HG03457 (cell line): ENCODE measurements at regions not wholly inside any gene's neighbourhood (a gene's known extent, or its start where the extent isn't known, plus 50 kb on each side); places are given as distances from the start of the nearest gene placed in this dataset.

ENCODE experiments used
- ATAC-seq: cut with Tn5 transposase; IDR thresholded peaks from one replicate; pipeline ENCODE4 v1.9.1; 2021; ENCODE audit warnings: moderate number of reproducible peaks; ENCODE audit not compliant: unreplicated experiment

DNA sequence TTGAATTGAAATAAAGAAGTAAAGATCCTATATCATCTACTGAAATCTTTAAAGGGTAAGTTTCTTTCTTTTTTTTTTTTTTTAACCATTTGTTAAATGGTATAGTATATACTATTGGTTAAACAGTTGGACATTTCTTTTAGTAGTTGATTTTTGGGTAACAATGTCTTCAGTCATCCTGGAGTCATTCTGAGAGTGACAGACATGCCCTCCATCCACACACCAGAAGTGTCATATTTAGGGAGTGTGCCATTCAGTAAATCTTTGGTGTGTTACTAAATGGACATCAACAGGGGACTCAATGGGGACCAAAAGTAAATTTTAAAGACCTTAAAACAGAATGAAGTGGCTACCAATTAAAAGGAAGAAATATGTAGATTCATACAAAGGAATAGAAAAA, 50.8 kb upstream of the SLC39A10 start:
- no peak for ATAC-seq

DNA sequence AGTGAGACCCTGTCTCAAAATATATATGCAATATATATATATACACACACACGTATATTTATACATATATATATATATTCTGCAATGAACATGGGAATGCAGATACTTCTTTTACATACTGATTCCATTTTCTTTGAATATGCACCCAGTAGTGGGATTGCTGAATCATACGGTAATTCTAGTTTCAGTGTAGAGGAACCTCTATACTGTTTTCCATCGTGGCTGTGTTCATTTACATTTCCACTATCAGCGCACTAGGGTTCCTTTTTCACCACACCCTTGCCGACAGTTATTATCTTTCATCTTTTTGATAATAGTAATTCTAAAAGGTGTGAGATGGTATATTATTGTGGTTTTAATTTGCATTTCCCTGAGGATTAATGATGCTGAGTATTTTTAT, 52.3 kb upstream of the SLC39A10 start:
- no peak for ATAC-seq

DNA sequence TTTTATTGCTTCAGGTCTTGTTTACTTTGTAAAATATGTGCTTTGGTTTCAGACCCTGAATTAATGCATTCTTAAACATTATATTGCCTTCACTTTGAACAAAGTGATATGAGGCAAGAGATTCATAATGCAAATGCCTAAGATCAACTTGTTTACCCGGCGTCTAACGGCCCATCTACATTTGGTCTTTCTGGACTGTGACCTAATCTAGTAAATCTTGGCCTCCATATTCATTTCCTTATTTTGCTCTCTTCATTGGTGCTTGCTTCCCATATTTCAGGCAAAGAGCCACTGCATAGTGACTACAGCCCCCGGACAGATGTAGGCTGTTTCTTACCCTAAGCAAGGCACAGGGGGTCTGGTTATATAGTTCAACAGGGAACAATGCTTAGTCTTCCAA, 53.0 kb upstream of the SLC39A10 start:
- no peak for ATAC-seq

DNA sequence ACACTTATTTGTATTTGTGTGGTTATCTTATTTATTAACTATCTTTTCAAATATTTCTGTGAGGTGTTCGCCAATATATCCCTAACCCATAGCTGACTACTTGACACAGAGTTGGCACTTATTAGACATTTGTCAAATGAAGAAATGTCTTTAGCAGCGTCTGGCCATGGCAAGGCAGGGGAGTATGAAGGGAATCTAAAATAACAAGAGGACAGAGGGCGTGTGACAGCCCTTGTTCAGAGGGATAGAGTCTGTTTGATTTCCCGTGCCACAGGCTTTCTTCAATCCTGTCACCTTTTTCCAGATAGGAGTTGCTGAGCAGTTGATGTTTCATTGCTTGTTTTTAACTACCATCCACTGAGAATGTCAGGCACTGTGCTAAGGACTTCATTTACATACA, 53.6 kb upstream of the SLC39A10 start:
- ATAC-seq, result no peak

DNA sequence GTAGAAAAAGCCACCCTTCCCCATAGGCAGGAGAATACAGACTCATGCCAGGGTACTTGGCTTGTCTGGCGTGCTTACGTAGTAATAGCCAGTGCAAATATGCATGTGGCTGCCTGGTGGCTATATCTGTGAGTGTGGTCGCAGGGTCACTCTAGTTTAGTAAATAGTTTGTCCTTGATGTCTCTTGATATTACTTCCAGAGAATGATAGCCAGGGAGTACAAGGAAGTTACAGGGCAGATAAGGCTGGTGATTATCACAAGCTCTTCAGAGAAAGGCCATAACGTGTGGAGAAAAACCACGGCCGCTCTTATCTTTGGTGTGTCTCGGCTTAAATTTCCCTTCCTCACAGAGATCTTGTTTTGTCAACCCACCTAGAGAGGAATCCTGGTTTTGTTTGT, 54.3 kb upstream of the SLC39A10 start:
- ATAC-seq, result no peak

DNA sequence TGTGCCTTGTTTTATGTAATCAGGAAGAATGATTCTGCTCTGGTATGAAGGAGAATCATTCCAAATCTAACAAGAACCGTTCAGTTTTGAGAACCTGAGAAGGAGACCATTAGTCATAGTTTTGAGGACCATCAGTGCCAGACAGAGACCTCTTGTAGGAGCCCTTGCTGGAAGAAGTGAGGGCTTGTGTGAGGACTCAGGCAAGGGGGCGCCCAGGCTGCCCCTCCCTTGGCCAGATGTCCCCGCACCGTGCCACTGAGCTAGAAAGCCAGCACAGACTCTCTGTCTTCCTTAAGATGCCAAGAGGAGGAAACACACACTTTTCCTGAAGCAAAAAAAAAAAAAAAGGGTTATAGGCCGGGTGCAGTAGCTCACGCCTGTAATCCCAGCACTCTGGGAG, 55.7 kb upstream of the SLC39A10 start:
- ATAC-seq, result no peak

DNA sequence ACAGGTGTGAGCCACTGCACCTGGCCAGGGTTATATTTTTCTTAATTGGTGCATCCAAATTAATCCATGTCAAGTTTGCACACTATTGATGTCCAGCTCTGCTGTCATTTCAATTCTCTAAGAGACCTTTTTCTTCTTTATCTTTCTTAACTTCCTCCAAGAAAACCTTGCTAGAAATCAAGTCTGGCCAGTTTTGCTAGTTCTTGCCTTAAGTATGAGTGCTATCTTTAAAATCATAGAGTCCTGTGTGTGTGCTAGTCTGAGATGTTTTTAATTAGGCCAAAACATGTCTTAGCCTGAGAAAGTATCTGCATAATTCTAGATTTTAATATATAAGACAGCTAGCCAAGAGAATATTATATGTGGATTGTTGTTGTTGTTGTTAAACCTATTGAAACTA, 56.2 kb upstream of the SLC39A10 start:
- no peak for ATAC-seq

DNA sequence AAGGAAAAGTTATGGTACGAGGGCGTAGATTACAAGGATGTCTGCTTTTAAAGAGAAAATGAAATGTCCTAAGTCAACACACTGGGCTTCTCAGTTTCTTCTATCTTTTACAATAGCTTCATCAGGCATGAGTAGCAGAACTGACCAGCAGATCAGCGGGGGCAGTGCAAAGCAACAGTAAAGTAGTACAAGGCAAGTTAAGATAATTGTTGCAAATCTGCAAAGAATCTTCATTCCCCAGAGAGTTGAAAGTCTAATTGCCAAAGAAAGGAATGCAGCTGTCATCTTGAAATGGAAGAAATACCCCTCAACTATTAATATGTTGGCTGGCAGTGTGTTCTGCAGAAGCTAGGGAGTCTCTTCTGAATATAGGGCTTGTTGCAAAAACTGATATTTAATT, 60.2 kb upstream of the SLC39A10 start:
- no peak for ATAC-seq

DNA sequence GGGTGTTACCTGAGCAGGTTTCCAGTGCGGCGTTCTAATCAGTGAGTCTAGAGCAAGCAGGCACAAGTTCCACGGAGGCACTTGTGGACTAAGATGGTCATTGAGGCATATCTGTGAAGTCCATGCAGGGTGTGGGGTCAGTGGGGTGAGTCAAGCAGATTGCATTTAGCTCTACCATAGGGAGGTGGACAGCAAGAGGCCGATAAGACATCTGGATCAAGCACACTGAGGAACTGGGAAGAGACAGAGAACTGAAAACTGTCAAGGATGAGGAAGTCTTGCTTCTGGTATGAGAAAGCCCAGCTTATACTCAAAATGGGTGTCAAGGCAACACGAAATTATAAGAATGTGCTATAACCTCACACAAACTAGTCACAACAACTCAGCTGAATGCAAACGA, 61.2 kb upstream of the SLC39A10 start:
- ATAC-seq, result no peak

DNA sequence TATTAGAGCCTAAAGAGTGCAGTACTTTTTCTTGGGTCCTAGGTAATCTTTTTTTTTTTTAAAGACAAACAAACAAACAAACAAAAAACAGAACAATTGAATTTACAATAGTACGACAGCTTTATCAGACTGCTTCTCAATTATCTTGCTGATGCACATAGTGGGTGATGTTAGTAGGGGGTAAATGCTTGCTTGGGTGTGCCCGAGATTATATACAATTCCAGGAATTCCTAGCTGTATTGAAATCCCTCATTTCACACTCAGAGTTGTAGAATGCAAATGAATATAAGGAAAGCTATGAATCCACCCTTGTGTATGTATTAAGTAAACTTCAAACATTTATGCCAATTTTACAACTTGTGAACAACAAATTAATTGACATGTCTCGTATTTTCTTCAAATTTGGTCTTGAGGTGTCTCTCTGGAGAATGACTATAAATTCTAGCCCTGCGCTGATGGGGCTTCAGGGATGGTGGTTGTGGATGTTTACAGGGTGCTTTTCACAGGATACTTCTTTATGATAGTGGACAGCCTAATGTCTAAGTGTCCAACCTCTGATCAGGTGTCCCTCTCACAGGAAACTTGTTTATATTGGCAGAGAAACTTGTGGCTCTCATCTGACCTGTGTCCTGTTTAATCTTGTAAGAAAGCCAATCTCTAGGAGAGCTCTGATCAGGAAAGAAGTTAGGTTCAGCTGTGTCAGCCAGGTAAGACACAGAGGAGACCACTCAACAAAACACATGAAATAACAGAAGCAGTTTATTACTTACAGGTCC, 61.9 kb upstream of the SLC39A10 start:
- no peak for ATAC-seq

DNA sequence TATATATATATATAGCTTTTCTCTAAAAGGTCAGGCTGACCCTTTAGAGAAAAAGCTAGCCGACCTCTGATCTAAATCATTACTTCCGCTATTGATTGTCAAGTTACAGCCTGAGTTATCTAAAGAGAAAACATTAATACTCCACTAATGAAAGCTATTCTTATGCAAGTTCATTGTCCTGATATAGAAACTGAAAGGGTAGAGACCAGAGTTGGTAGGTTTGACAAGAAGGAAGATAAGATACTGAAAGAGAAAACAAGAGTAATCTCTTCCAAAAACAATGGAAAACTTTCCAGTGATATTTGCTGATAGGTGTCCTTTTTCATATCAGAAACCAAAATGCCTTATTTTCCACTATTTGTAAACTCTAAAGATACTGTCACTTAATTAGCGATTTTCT, 62.8 kb upstream of the SLC39A10 start:
- ATAC-seq, result no peak

DNA sequence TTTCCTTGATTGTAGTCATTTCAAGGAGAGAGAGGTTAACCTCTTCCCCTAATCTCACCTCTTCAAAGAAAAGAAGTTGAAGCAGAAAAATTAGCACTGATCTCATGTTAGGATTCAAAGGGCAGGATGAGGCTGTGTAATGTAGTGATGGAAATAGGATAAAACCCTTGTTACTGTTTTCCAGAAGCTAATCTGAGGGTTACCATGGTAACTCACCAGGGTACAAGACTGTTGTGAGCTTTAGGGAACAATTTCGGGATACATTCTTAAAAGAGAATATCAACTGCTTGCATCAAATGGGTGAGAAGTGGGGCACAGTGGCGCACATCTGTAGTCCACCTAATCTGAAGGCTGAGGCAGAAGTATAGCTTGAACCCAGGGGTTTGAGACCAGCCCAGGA, 64.9 kb upstream of the SLC39A10 start:
- ATAC-seq, result no peak

DNA sequence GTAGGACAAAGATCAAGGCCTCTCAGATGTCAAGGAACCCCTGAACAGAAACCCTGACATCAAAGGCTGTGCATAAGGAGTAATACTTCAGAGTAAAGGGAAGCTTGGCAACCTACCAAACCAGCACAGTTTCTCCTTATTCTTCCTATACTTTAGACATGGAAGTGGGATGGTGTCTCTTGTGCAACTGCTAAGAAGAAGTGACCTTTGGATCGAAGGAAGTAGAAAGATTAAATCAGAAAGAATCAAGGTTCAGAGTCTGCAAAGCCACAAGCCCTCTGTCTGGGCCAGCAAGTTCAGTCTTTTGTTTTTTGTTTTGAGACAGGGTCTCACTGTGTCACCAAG, 66.2 kb upstream of the SLC39A10 start:
- ATAC-seq, result no peak

DNA sequence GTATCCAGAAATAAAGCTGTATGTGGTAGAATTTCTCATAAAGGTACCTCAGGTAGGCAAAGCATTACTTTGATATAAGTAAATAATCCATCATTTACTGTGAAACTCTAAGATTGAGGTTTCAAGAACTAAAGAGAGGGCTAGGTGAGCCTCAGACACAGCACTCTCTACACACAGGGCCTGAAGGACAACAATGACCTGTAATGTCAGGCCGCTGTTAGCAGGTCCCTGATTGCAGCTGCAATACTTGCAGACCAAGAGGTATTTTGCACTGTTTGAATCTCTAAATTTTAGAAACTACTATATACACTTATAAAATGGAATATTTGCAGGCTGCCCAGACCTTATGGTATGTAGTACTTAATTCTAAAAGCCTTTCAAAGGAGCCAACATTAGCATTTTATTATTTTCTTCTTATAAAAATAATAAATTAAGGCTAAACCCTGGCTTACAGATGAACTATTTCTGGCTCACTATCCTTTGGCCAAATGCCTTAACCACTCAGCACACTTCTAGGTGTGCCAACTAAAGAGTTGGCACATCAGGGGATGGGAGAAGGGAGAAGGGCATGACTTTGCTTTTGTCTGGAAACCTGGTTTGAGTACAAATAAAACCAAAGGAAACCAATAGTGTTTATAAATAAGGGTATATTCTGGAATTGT, 66.7 kb upstream of the SLC39A10 start:
- no peak for ATAC-seq

DNA sequence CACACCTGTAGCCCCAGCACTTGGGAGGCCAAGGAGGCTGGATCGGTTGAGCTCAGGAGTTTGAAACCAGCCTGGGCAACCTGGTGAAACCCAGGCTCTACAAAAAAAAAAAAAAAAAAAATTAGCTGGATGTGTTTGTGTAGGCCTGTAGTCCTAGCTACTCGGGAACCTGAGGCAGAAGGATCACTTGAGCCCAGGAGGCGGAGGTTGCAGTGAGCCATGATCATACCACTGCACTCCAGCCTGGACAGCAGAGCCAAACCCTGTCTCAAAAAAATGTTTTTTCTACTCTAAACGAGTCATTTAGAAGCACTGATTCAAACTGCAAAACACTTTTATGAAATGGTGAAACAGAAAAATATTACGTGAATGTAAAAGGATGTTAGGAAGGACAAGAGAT, 69.1 kb upstream of the SLC39A10 start:
- ATAC-seq, result no peak

DNA sequence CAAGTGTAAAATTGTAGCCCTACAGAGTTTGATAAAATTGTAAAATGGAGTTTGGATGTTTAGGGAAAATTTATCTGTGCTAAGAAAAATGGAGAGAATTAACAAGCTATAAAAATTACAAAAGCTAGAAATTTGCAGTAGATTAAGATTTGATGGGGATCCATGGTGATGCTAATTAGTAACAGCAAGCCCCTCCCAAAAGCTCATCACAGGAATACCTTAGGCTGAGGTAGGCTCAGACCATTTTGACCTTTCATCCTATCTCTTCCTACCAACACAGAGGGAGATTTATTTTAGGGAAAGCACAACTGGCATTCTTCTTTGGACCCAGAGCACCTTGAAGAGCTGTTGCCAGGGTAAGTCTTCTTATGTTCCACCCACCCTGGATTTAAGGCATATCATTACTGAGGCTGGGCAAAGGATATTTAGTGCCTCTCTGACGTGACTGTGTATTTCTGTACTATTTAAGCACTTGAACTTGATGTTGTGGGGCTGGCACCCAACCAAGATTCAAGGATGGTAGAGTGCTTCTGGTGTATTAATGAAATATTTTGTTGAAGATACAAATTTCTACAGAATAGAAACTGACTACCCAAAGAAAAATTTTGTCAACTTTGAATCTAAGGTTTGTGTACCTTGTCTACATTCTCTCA, 70.8 kb upstream of the SLC39A10 start:
- no peak for ATAC-seq

DNA sequence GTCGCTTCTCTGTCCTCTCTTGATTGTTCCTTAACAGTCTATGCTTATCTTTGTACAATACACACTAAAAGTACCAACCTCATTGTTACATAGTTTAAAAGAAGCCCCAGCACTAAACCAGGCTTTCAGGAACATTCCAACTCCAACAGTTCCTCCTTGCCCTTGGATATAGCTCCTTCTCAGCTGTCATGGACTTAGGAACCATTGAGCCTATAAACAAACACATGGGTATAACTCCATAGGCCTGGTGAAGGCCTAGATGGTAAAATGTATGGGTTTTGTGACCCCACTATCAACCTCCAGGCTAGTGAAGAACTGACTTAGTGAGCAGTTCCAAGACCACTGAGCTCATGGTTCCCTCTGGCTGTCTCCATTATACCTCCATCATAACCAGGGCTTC, 74.8 kb upstream of the SLC39A10 start:
- ATAC-seq, result no peak

DNA sequence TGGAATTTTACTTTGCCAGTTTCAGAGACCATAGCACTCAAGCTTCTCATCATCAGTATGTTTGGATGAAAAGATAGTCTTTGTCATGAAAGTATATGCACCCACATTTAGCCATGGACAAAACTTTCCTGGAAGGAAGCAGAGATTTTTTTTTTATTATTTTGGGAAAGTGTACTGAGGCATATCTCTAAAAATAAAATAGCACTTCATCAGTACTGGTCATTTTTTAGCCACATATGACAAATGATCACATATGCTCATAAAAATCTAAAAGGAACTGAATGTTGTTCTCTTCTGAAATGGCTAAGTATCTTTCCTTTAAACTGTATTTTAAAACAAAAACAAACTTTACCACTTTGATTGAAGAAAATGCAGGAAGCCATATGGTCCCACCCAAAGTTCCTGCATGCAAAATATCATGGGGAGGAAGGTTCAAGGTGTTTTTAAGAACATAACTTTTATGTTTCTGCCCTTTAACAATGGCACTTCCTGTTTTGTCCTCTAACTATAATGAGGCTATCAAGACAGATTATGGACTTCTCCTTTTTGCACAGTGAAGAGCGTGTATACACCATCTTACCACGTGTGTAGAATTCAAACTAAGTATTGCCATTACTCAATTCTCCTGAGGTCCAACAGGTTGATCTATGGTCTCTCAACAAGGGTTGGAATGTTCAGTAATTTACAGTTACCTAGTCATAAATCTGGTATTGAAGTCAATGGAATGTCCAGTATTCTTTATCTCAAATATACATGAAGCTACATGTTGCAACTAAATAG, 77.1 kb upstream of the SLC39A10 start:
- no peak for ATAC-seq

DNA sequence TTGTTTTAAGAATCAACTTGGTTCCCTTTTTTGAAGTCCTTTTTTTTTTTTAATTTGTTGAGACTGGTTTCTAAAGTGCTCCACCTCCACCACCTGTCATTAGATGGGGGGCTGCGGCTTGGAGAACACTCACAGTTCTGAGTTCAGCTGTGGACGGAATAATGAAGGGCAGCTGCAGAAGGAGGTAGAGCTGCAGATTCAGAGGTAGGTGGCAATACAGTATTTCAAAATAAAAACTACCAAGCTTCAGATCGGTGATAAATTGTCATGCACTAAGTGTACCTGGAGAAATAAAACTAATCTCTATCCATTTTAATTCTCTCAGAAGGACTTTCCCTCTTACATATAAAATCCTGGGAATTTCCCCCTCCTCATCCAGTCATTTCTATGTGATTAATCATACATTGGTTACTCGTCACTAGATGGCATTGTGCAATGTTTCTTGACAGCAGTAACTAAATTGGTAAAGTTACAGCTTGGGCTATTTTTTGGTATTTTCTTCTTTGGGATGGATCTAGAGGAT, 81.1 kb upstream of the SLC39A10 start:
- no peak for ATAC-seq

DNA sequence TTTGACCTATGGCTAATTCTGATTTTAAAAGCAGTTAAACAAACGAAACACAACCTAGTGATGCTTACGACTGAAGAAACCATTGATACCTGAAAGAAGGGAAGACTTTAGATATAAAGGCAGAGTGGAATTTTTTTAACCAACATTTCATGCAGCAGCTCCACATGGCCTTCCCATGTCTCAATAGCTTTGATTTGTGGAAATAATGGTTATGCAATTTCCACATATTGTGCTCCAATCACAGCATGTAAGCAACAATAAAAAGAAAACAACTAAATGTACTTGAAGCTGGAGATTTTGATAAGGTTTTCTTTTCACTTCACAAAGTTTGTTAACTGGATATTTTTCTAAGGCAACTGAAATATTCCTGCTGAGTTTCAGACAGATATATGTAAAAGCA, 82.0 kb upstream of the SLC39A10 start:
- ATAC-seq, result no peak

DNA sequence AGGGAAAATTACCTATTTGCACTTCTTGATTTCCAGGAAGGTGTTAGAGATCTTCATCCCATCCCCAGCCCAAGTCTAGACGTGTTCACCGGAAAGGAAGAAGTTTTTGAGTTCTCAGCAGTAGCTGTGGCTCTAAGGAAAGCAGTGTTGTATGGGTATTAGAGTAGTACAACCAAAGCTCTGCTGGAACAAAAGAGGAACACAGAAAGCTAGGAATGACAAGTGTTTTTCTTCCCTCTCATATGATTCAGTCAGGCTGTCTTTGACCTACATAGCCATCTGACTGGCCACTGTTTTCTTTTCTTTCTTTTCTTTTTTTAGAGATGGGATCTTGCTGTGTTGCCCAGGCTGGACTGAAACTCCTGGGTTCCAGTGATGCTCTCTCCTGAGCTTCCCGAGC, 82.7 kb upstream of the SLC39A10 start:
- ATAC-seq, result no peak
